ENCODE measurements at regions not wholly inside any gene's neighbourhood (a gene's known extent, or its start where the extent isn't known, plus 50 kb on each side); places are given as distances from the start of the nearest gene placed in this dataset.

DNA sequence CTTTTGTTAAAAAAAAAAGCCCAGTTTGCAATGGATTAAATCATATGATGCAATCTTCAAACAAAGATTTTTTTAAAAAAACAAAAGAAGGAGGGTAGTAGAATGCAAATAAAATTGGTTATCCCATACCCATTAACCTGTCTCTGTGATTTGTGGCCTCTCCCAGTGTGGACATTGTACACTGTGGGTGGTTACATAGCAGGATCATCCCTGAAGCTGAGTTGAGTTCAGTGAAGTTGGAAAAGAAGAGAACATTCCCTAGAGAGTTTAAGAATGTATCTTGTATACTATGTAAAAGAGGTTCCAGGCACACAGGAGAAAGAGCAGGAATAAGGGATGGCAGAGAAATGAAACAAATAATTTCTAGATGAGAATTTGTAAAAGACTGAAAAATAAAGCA is 142.4 kb upstream of the SLC16A7 start:
- intact Hi-C loops (cut with DNase I), result no loop called here
- TF ChIP-seq CTCF (IDR thresholded peaks at IDR 0.05), result no peak
- no peak for TF ChIP-seq POLR2A (IDR thresholded peaks at IDR 0.05)
- Histone ChIP-seq H3K27me3 (no peaks in the 10 kb centered on the region), H3K9me3 (no peaks in the 10 kb centered on the region), H3K27ac (no peak overlapping the region), H3K4me3 (no peak overlapping the region), H3K36me3 (no peaks in the 10 kb centered on the region), H3K4me1 (no peaks in the 10 kb centered on the region)
- no peak for DNase-seq

GRCh38 chr12:59452746-59453145 is 143.1 kb upstream of the SLC16A7 start:
- intact Hi-C loops (cut with DNase I), result no loop called here
- Histone ChIP-seq H3K4me3 (no peak overlapping the region), H3K9me3 (no peaks in the 10 kb centered on the region), H3K27ac (no peak overlapping the region), H3K27me3 (no peaks in the 10 kb centered on the region), H3K4me1 (no peaks in the 10 kb centered on the region), H3K36me3 (no peaks in the 10 kb centered on the region)
- DNase-seq, result no peak
- TF ChIP-seq POLR2A (IDR thresholded peaks at IDR 0.05) (no peak), CTCF (IDR thresholded peaks at IDR 0.05) (no peak)
- 52 to 54% methylated on average over 2 of the region's 2 CpGs for WGBS, 2 donors

DNA sequence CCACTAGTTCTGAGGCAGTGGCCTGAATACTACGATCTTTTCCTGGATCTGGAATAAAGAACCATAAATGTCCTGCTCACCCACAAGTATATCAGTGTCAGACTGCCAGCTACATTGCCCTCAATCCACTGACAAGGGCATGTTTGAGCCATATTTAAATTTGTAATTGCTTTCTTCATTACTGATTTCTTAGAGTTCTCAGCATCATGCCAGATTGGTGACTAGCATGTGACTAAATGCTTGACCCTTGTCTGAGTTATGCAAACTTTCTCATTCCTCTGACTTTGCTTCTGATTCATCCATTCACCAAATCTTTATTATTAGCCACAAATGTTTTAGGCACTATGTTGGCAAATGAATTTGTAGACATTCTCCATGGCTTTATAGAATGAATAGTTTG is 143.6 kb upstream of the SLC16A7 start:
- Histone ChIP-seq H3K4me3 (no peak overlapping the region), H3K36me3 (no peaks in the 10 kb centered on the region), H3K4me1 (no peaks in the 10 kb centered on the region), H3K9me3 (no peaks in the 10 kb centered on the region), H3K27me3 (no peaks in the 10 kb centered on the region), H3K27ac (no peak overlapping the region)
- no peak for DNase-seq
- WGBS, 2 donors, result 42 to 60% methylated on average over 1 of the region's 1 CpG
- no peak for TF ChIP-seq POLR2A (IDR thresholded peaks at IDR 0.05)
- TF ChIP-seq CTCF (IDR thresholded peaks at IDR 0.05), result no peak
- intact Hi-C loops (cut with DNase I), result no loop called here

GRCh38 chr12:59446116-59446515 is 149.7 kb upstream of the SLC16A7 start:
- no peak for DNase-seq
- Histone ChIP-seq H3K36me3 (no peaks in the 10 kb centered on the region), H3K9me3 (peaks cover 0 to 6% (median 0%) of the 10 kb centered on the region in 3 donors), H3K27ac (no peak overlapping the region), H3K4me3 (no peak overlapping the region), H3K4me1 (no peaks in the 10 kb centered on the region), H3K27me3 (no peaks in the 10 kb centered on the region)
- TF ChIP-seq CTCF (IDR thresholded peaks at IDR 0.05) (no peak), POLR2A (IDR thresholded peaks at IDR 0.05) (no peak)
- WGBS, 2 donors, result 68 to 69% methylated on average over 3 of the region's 3 CpGs
- intact Hi-C loops (cut with DNase I), result no loop called here

DNA sequence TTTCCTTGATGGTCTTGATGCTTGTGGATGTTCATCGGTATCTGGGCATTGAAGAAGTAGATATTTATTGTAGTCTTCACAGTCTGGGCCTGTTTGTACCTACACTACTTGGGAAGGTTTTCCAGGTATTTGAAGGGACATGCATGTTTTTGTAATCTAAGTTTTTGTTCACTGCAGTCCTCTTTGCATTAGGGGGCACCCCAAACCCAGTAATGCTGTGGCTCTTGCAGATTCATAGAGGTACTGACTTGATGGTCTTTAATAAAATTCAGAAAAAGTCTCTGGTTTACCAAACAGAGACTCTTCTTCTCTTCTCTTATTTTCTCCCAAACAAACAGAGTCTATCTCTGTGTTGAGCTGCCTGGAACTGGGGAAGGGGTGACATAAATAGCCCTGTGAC is 150.9 kb upstream of the SLC16A7 start:
- Histone ChIP-seq H3K36me3 (no peaks in the 10 kb centered on the region), H3K27me3 (no peaks in the 10 kb centered on the region), H3K27ac (no peak overlapping the region), H3K4me1 (no peaks in the 10 kb centered on the region), H3K9me3 (peaks cover 0 to 18% (median 4%) of the 10 kb centered on the region in 3 donors), H3K4me3 (no peak overlapping the region)
- 77 to 83% methylated on average over 1 of the region's 1 CpG for WGBS, 2 donors
- DNase-seq, result no peak
- no peak for TF ChIP-seq CTCF (IDR thresholded peaks at IDR 0.05)
- intact Hi-C loops (cut with DNase I), result no loop called here

All from esophagus squamous epithelium (tissue), 5 donors.